ENCODE measurements at regions not wholly inside any gene's neighbourhood (a gene's known extent, or its start where the extent isn't known, plus 50 kb on each side); places are given as distances from the start of the nearest gene placed in this dataset.

DNA sequence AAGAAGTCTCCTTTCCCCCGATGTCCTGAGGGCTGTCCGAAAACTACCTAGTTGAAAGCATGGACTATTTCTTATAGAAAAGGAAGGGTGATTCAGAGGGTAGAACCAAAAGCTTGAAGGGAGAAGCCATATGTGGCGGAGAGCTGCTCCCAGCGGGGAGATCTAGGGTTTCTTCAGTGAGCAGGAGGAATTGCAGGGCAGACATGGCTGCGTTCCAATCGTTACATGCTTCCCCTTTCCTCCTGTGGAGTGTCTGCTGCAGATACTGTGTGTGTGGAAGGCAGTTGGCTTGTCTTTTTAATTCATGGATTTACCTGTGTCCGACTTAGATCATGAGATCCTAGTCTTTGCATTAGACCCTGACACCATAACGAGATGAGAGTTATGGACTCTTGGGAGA lies 799.5 kb downstream of the QKI start:
- DNase-seq (ENCODE audit: low spot score): no peak

DNA sequence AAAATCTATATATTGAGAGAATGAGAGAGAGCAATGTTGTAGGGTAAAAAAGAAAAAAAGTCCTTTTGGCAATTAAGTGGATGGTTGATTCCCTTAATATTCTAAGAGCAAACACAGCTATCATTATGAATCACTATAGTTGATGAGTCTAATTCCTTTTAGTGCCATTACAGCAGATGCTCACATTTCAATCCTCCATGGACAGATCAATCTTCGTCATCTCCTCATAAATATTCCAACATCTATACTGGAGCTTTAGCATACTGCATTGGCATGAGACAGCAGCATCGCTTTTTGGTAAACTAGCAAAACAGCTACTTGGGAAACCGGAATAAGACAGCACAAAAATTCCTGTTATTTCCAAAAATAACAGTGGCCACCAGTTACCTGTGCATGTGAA lies 796.7 kb downstream of the QKI start:
- DNase-seq (ENCODE audit: low spot score): no peak

DNA sequence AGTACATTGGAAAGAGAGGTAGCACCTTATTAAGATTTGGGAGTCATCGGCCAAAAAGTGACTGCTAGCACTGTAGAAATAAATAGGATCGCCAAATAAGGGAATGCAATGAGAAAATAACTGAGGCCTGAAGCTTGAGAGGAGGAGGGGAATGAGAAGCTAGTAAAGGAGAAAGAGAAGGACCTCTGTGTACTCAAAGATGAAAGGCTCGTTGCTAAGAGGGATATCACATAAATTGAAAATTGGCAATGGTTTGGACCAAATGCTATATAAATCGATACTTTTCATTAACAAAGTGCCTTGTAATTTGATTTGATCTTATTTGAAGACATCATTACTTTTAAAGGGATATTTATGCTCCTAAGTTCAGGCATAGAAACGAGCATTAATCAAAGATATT lies 796.3 kb downstream of the QKI start:
- DNase-seq (ENCODE audit: low spot score): no peak

DNA sequence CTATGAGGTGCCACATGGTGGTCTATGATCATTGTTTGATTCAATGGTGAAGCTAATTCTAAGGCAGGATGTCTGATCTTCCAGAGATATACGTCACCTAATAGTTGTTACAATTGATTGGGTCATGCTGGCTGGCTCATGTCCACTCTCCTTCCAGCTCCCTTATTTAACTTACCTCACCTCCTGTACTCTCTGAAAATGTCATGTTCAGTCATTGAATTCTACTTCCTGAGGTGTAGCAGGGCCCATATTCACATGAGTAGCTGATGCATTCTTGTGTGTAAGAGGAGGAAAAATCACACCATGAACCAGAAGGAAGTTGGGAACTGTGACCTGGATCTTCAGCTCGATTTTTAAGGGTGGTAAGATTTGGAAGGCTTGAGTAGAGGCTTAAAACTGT lies 795.8 kb downstream of the QKI start:
- no peak for DNase-seq (ENCODE audit: low spot score)

DNA sequence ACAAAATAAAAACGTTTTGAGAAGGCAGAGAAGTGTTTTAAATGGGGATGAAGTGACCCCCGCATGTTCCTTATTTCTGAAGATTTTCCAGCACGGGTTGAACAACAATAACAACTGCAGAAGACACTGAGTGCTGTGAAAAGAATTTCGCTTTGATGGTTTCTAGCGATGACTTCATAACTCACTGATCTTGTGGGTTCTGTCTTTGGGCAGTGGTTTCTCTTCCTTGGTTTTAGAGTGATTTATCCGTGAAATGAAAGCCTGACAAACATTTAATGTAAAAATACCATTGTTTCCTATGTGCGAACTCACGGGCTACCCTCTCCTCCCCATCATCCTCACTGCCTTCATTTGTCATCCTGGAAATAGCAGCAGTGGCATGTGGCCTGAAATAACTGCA lies 793.9 kb downstream of the QKI start:
- no peak for DNase-seq (ENCODE audit: low spot score)

DNA sequence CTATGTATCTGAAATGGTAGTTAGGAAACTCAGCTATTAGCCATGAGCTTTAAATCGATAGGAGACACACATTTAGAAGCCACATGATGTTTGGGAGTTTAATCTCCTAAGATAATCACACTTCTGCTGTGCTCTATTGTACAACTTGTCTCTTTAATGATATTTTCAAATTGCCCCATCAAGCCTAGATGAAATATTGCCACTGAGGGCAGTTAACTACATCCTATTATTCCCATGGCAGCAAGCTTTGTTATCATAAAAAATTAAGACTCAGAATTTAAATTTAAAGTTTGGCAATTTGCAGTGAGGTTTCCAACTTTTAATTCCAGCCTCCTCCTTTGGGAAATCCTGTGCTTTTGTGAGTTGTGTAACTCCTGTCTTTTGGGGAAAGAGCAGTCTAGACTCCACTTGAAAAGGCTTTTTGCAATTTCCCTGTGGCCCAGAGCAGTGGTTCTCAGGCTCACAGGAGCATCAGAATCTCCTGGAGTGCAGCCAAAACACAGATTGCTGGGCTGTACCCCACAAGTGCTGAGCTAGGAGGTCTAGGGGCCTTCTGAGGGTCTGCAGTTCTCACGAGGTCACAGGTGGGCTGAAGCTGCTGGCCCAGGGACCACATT lies 792.4 kb downstream of the QKI start:
- DNase-seq (ENCODE audit: low spot score): no peak

DNA sequence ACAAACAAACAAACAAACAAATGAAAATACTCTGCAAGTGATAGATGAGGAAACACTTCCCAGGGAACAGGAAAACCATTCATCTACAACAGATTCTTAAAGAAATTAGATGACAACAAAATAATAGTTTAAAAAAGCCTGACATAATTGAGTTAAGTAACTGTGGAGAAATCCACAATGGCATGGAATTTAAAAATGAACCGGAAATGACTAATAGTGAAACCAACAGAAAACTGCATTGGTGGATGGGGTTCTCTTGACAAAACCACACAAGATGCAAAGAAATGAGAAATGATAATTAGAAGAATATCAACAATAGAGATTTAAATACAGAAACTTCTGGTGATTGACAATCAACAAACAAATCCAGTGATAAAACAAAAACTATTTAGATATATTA lies 785.6 kb downstream of the QKI start:
- no peak for DNase-seq (ENCODE audit: low spot score)

DNA sequence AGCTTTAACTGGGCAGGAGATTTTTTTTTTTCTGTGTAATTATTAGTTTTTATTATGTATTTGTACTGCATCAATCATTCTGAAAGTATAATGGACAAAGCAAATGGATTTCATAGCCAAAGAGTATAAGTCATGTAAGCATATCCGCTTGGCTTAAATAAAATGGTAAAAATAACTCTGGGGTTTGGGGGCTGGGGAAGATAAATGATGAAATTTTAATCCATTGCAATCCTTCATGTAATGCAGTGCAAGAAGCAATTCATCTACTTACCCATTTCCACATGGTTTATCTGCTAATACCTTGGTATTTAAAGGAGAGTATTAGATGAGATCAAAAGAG lies 781.4 kb downstream of the QKI start:
- DNase-seq (ENCODE audit: low spot score): no peak

DNA sequence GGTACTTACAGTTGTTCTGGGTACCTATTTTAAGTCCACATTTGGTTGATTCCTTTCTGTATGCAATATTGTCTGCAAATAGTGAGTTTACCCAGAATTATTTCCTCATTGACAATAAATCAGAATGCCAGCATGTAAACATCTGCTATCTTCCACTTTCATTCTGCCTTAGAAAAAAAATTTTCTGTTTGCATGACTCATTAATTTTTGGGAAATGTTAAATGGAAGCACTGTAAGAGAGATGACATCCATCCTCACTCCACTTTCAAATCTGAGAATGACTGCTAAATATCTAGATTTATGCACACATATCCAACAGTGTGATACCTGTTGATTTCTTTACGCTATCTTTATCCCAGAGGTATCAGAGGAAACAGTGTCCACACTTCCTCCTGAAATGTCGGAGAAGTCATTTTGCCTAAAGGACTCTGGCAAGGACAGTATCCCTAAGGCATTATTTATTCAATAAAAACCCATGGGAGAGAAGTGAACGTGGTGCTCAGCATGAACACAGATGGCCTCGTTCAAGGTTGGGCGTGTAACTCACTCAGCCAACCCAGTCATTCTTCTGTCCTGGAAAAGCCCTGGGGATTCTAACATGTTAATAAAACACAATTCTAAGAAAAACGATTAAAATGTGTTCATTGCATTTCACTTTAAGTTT lies 780.9 kb downstream of the QKI start:
- DNase-seq (ENCODE audit: low spot score): no peak

DNA sequence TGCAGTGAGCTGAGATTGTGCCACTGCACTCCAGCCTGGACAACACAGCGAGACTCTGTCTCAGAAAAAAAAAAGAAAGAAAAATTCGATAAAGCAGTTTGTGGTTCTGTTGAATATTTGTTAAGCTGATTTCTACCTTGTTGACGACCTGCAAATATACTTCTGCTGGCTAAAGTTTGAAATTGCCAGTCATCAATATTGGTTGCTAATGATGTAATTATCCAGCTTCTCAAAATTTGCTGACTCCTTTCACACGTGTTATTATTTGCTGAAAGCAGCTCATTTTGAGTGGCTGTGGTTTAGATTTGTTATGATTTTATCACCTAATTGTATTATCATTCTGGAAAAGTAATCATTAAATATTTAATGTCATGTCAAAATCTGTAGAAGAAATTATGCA lies 774.3 kb downstream of the QKI start:
- DNase-seq (ENCODE audit: low spot score): no peak

DNA sequence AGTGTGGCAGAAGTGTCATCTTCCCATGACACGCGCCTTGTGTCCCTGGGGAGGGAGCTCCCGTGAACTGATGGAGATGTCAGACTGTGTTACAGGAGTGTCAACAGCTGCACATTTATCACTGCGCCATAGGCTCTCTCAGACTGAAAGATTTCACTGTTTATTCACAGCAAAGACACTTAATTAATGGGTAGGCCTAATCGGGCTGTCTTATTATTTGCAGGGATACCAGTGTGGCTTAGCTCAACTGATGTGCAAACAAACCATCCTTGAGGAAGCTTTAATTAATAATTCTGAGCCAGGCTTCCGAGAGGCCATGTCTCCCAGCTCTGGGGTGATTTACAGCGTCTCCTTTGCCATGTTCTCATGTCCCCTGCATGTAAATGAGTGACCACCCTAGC lies 771.0 kb downstream of the QKI start:
- DNase-seq (ENCODE audit: low spot score): no peak

DNA sequence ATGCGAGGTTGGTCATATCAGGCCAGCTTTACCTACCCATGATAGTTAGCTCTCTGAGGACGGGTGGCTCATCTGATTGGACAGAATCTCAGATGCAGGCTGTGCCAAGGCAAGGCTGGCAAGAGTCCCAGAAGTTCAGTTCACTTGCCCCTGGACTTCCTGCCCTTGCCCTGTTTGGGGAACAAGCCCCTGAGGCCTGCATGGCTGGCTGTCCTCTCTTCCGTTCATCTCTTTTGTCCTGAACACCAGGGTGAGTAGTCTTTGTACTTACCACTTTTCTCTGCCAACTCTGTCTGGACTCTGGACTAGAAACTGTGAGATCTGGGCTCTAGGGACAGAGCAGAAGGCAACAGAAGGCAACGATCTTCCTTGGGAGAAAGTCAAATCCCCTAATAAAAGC lies 769.9 kb downstream of the QKI start:
- DNase-seq (ENCODE audit: low spot score): no peak

DNA sequence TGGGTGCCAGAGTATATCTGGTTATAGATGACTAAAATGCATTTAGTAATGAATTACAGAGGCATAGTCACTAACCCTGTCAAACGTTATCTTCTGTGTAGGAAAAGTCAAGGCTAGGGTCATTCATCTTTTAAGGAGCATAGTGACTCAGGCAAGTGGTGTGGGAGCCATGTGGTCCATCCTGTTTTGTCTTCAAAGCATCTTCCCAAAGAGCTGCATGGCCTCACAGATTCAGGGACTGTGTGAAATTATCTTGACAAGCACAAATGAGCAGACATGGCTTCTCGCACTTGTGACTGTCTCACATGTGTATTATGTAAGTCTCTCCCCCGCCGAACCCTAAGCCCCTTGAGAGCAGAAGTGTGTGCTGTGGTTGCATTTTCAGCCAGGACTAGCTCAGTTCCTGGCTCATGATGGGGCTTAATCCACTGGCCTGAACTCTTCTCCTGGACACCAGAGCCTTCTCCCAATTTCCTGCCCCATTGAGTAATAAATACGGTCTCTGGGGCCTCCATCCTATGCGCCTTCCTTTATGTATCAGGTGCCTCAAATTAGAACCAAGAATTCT lies 769.1 kb downstream of the QKI start:
- no peak for DNase-seq (ENCODE audit: low spot score)

DNA sequence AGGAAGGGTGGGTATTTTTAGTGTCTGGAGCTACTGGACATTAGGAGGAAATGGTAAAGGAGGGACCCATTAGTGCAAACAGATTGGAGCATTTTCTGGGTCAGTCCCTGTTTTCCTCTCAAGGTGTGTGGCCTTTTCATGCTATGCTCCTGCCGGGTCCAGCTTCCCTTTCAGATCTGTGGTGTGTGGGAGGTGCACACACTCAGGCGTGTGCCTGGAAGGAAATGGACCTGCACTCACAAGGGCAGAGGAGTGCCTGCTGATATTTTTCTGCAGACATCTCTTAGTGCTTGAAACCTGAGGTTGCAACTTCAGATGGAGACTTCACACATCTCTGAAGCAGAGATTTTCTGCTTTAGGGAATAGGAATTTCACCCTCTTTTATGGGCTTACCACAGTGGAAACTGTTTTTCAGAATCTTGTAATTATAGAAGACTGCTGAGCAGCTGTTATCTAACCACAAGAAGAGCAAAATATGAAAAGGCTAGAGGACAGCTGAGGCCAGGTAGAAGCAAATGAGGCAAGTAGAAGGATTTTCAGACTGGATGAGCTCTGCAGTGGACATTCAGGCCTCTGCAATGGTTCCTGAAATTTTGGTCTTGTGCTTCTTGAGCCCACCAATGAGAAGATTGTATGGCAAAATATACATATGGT lies 764.3 kb downstream of the QKI start:
- DNase-seq (ENCODE audit: low spot score): no peak

DNA sequence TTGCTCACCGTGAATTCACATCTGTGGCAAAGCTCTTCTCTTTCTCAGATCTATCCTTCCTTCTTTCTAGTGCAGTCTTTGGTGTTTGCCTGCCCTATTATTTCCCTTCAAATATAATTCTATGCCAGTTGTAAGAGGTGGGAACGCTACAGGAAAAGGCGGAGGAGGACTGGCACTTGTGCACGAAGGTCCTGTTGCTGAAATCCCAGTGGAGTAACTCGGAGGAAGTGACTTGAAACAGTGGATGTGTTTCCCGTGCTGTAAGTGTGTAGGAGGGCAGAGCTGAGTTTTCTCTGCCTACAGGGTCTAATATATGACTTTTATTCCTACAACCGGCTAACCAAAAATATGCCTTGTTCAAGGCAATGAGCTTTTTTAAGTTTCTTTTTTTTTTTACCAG lies 754.8 kb downstream of the QKI start:
- no peak for DNase-seq (ENCODE audit: low spot score)

DNA sequence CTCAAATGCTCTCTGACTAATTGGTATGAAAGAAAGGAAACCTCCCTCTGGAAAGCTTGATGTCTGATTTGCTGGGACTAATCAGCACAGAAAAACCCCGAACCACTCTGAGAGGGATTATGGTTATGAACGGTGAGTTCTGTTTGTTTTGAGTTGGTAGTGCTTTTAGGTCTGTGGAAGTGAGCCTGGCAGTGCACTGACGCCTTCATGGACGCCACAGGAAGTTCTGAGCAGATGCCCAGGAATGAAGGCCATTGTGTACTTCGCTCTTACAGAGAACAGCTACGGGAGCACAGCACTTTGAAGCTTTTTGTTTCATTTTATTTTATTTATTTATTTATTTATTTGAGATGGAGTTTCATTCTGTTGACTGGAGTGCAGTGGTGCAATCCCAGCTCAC lies 754.1 kb downstream of the QKI start:
- DNase-seq (ENCODE audit: low spot score): no peak

DNA sequence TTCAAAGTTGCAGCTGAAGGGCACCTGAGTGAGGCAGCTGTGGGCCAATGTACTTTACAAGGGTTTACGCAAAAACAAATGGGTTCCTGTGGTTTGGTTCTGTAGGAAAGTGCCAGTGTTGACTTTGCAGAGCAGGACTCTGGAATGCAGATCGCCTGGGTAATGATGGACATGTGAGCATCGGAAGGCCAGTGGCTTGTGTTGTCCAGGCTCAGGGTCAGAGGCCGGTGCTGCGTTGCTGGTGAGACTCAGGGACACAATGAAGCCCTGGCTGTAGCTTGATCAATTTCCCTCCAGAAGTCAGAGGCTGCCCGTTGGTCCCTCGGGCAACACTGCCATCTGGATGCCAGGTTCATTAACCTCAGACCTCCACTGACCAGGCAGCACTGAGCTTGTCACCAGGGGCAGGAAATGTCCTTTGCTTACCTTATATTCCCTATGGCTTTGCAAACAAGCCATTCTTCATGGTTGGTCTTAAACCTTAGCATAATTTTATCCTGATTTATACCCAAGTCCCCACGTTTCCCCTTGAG lies 753.4 kb downstream of the QKI start:
- no peak for DNase-seq (ENCODE audit: low spot score)

DNA sequence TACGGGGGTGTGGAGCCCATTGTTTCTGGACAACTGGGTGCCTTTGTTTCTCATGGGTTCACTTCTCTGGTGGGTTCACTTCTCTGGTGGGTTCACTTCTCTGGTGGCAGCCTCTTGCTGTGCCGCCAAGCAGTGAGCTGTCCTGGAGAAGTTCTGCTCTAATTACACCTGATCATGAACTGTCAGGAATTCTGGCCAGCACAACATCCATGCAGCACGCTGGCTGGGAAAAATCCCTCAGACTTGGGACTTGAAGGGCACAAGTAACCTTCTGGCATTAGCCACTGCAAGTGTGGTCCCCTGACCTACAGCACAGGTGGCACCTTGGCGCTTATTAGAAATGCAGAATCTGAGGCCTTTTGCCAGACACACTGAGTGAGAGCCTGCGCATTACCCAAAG lies 752.5 kb downstream of the QKI start:
- DNase-seq (ENCODE audit: low spot score): no peak

DNA sequence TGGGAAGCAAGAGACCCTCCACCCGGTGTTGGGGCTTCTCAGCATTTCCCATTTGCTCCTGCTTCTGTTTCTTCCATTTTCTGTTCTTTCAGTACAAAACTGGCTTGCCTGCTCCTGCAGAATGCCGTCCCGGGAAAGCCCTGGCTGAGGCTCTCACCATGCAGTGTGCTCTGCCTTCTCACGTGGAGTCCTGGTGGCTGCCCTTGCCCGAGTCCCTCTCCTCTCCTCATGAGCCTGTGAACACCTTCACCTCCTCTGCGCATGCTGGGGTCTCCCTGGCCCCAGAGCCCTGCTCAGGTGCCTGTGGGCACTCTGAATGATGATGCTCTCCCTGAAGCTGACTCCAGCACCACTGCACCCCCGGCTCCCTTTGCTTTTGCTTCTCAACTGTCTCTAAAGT lies 752.0 kb downstream of the QKI start:
- DNase-seq (ENCODE audit: low spot score): no peak

DNA sequence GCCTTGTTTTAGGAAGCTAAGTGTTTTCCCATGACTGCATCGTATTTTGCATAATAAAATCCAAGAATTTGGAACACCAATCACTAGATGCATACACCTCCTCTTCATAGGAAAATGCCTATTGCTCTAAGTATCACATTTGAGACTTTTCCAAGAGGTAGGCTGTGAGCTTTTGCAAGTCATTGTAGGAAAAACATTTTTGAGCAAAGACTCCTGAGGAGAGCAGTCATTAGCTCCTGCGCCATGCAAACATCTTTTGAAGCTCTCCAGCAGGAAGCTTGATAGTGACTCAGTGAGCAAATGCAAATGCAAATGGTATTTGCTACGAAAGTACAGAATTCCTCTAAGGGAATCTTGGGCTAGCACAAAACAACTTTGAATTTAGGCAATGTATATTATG lies 750.4 kb downstream of the QKI start:
- no peak for DNase-seq (ENCODE audit: low spot score)

DNA sequence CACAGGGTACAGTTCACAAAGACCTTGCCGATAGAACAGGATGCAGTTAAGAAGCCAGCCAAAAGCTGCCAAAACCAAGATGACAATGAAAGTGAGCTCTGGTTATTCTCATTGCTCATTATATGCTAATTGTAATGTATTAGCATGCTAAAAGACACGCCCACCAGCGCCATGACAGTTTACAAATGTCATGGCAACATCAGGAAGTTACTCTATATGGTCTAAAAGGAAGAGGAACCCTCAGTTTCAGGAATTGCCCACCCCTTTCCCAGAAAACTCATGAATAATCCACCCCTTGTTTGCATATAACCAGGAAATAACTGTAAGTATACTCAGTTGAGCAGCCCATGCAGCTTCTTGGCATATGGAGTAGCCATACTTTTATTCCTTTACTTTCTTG lies 748.7 kb downstream of the QKI start:
- DNase-seq (ENCODE audit: low spot score): no peak

DNA sequence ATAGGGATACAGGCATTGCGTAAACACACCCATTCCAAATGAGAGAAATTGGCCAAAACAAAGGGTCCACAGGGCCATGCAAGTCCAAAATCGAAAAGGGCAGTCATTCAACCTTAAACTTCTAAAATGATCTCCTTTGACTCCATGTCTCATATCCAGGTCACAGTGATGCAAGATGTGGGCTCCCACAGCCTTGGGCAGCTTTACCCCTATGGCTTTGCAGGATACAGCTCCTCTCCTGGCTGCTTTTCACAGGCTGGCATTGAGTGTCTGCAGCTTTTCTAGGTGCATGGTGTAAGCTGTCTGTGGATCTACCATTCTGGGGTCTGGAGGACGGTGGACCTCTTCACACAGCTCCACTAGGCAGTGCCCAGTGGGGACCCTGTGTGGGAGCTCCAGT lies 744.5 kb downstream of the QKI start:
- no peak for DNase-seq (ENCODE audit: low spot score)

DNA sequence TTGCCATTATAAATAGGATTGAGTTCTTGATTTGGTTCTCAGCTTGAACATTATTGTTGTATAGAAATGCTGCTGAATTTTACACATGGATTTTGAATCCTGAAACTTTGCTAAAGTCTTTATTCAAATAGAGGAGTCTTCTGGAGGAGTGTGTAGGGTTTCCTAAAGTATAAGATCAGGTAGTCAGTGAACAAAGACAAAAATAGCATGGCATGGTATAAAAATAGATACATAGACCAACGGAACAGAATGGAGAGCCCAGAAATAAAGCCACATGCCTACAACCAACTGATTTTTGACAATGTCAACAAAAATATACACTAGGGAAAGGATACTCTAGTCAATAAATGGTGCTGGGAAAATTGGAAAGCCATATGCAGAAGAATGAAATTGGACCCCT lies 740.1 kb downstream of the QKI start:
- DNase-seq (ENCODE audit: low spot score): no peak

DNA sequence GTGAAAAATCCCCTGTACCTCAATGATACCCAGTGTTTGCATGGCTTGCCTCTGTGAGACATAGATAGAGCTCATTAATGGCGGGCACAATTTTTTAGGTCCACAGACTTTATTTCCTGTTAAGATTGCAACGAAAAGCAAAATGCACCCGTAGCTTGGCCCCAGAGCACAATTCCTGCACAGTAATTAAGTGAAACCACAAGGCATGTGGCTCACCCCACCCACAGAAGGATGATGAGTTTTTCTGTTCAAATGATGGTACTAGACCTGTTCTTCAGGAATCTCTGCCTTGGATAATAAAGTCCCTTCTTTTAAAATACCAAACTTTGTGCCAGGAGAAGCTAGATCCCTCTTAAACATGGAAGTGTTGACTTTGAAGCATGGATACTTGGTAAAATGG lies 738.1 kb downstream of the QKI start:
- no peak for DNase-seq (ENCODE audit: low spot score)

All from HuH-7.5 (cell line).